HCT116 (cell line): ENCODE measurements at regions not wholly inside any gene's neighbourhood (a gene's known extent, or its start where the extent isn't known, plus 50 kb on each side); places are given as distances from the start of the nearest gene placed in this dataset.

ENCODE experiments used
- ATAC-seq: fragments of 200-7000 bp; cut with Tn5 transposase; 2 replicates; pipeline ENCODE4 v1.9.1; 2020; ENCODE audit warnings: mild to moderate bottlenecking, moderate library complexity
- BruUV-seq: library from RNA; stranded (reverse); fragments of 400-500 nt; replicated peaks from 2 replicates; lab custom pipeline; 2021; lab: Mats Ljungman, UMichigan
- CTCF ChIA-PET: fragments of 300-600 bp; sonication (Branson Sonifier 250); formaldehyde crosslinking; loops from one replicate; lab custom pipeline; 2021; ENCODE audit warnings: antibody characterized with exemption; lab: Charles Lee
- POLR2A ChIA-PET: fragments of 300-600, 350-600 bp; sonication (Branson Sonifier 250); formaldehyde crosslinking; loops from one replicate; lab custom pipeline; 2021; ENCODE audit warnings: antibody characterized with exemption; lab: Charles Lee
- RAD21 ChIA-PET, 2 experiments: fragments of 300-600 bp; sonication (Branson Sonifier 250); formaldehyde crosslinking; loops; one replicate each; lab custom pipeline; 2023; ENCODE audit warnings: low total read pairs in 2 of 2; ENCODE audit not compliant: uncharacterized antibody in 2 of 2, unreplicated experiment in 2 of 2, low non-redundant PET in 1 of 2; lab: Charles Lee
- DNase-seq: peaks from one replicate; pipeline ENCODE4 v3.0.0-alpha.2; 2010; ENCODE audit warnings: low read depth, low spot score
- H2AFZ ChIP-seq: fragments of 200-600 bp; shearing (Covaris generic), sonication (generic); 2 replicates; pipeline ENCODE4 v1.6.1; 2017; ENCODE audit warnings: low read depth, mixed run types, mixed read lengths, antibody characterized with exemption, low read length; ENCODE audit not compliant: poor library complexity, severe bottlenecking
- H3K27ac ChIP-seq: 2 replicates; pipeline ENCODE4 v1.5.1; 2012; ENCODE audit warnings: low read depth, low read length
- H3K27me3 ChIP-seq: fragments of 200-600 bp; sonication (generic); 2 replicates; pipeline ENCODE4 v1.6.1; 2016; ENCODE audit warnings: mixed run types, low read length, mixed read lengths; ENCODE audit not compliant: insufficient read depth
- H3K36me3 ChIP-seq, 2 experiments: fragments of 200-500 bp in 1 of 2; fragments of 200-600 bp in 1 of 2; sonication (Bioruptor generic) in 1 of 2; sonication (generic) in 1 of 2; 2 replicates each; pipeline versions ENCODE4 v1.5.1 to v1.6.1; 2014 to 2016; ENCODE audit warnings: low read length in 2 of 2, inconsistent platforms in 1 of 2, mixed read lengths in 1 of 2, mixed run types in 1 of 2; ENCODE audit not compliant: insufficient read depth in 2 of 2, control insufficient read depth in 1 of 2
- H3K4me1 ChIP-seq, 2 experiments: fragments of 200-600 bp in 1 of 2; sonication (generic) in 1 of 2; 2 replicates each; pipeline versions ENCODE4 v1.5.1 to v1.6.1; 2012 to 2017; ENCODE audit warnings: low read length in 2 of 2, inconsistent platforms in 1 of 2, mild to moderate bottlenecking in 1 of 2, mixed read lengths in 1 of 2, mixed run types in 1 of 2, moderate library complexity in 1 of 2; ENCODE audit not compliant: insufficient read depth in 2 of 2, control insufficient read depth in 1 of 2
- H3K4me2 ChIP-seq: fragments of 200-600 bp; sonication (generic); 2 replicates; pipeline ENCODE4 v1.6.1; 2017; ENCODE audit warnings: mixed run types, low read length, mixed read lengths
- H3K4me3 ChIP-seq, 2 experiments: fragments of 200-600 bp in 1 of 2; sonication (generic) in 1 of 2; replicated peaks in 1 of 2; 2 replicates each; pipeline ENCODE4 v1.5.1; 2011 to 2016; ENCODE audit warnings: low read length in 2 of 2, control low read depth in 1 of 2, low read depth in 1 of 2, mild to moderate bottlenecking in 1 of 2, mixed read lengths in 1 of 2, mixed run types in 1 of 2
- H3K79me2 ChIP-seq: fragments of 200-600 bp; sonication (generic); 2 replicates; pipeline ENCODE4 v1.6.1; 2017; ENCODE audit warnings: mild to moderate bottlenecking, mixed run types, low read length, moderate library complexity, mixed read lengths; ENCODE audit not compliant: insufficient read depth
- H3K9ac ChIP-seq: fragments of 200-600 bp; sonication (generic); 2 replicates; pipeline ENCODE4 v1.6.1; 2016; ENCODE audit warnings: low read length, mixed read lengths
- H3K9me2 ChIP-seq: fragments of 200-600 bp; sonication (generic), shearing (Covaris generic); 2 replicates; pipeline ENCODE4 v1.6.1; 2017; ENCODE audit warnings: mixed run types, mild to moderate bottlenecking, moderate library complexity; ENCODE audit not compliant: insufficient read depth
- H3K9me3 ChIP-seq, 2 experiments: fragments of 200-500 bp in 1 of 2; fragments of 200-600 bp in 1 of 2; sonication (Bioruptor generic) in 1 of 2; sonication (generic) in 1 of 2; 2 replicates each; pipeline ENCODE4 v1.6.1; 2014 to 2017; ENCODE audit warnings: low read length in 2 of 2, mixed read lengths in 2 of 2, inconsistent platforms in 1 of 2, low read depth in 1 of 2, mild to moderate bottlenecking in 1 of 2, mixed run types in 1 of 2, moderate library complexity in 1 of 2; ENCODE audit not compliant: control insufficient read depth in 1 of 2, insufficient read depth in 1 of 2
- H4K20me1 ChIP-seq: fragments of 200-600 bp; sonication (generic), shearing (Covaris generic); 2 replicates; pipeline ENCODE4 v1.6.1; 2017; ENCODE audit warnings: mixed run types, mild to moderate bottlenecking, moderate library complexity; ENCODE audit not compliant: insufficient read depth
- ATF3 ChIP-seq: IDR thresholded peaks from 2 replicates; pipeline ENCODE4 v1.6.1; 2012
- CEBPB ChIP-seq: IDR thresholded peaks from 2 replicates; pipeline ENCODE4 v1.6.1; 2012; ENCODE audit warnings: low read depth
- CTCF ChIP-seq, 3 experiments: fragments of 200-600 bp in 1 of 3; sonication (generic) in 1 of 3; IDR thresholded peaks in 2 of 3; conservative IDR thresholded peaks in 1 of 3; 2 replicates each; pipeline ENCODE4 v1.5.1; 2012 to 2017; ENCODE audit warnings: low read depth in 2 of 3, low read length in 2 of 3, antibody characterized with exemption in 1 of 3, borderline replicate concordance in 1 of 3, control low read depth in 1 of 3, mild to moderate bottlenecking in 1 of 3, mixed read lengths in 1 of 3, mixed run types in 1 of 3, moderate library complexity in 1 of 3; ENCODE audit not compliant: insufficient read depth in 1 of 3
- EGR1 ChIP-seq: IDR thresholded peaks from 2 replicates; pipeline ENCODE4 v1.6.1; 2012; ENCODE audit warnings: low read depth
- ELF1 ChIP-seq: IDR thresholded peaks from 2 replicates; pipeline ENCODE4 v1.6.1; 2012; ENCODE audit warnings: low read depth, borderline replicate concordance
- EZH2 ChIP-seq: fragments of 200-600 bp; sonication (generic); IDR thresholded peaks from 2 replicates; pipeline ENCODE4 v1.6.1; 2017; ENCODE audit warnings: antibody characterized with exemption, mixed run types
- EZH2phosphoT487 ChIP-seq: fragments of 200-600 bp; IDR thresholded peaks from 2 replicates; pipeline ENCODE4 v1.6.1; 2018; ENCODE audit warnings: antibody characterized with exemption, borderline replicate concordance
- FOSL1 ChIP-seq: IDR thresholded peaks from 2 replicates; pipeline ENCODE4 v1.6.1; 2012; ENCODE audit warnings: low read depth
- MAX ChIP-seq: IDR thresholded peaks from 2 replicates; pipeline ENCODE4 v1.6.1; 2012
- POLR2A ChIP-seq: IDR thresholded peaks from 2 replicates; pipeline ENCODE4 v1.7.0; 2011; ENCODE audit warnings: borderline replicate concordance; ENCODE audit not compliant: insufficient read depth, insufficient read length; ENCODE audit errors: extremely low read depth
- POLR2AphosphoS5 ChIP-seq: IDR thresholded peaks from 2 replicates; pipeline ENCODE4 v1.6.1; 2011; ENCODE audit warnings: mild to moderate bottlenecking, low read depth, low read length, moderate library complexity
- RAD21 ChIP-seq: IDR thresholded peaks from 2 replicates; pipeline ENCODE4 v1.6.1; 2012; ENCODE audit warnings: low read depth, mild to moderate bottlenecking
- REST ChIP-seq: IDR thresholded peaks from 2 replicates; pipeline ENCODE4 v1.6.1; 2012; ENCODE audit warnings: low read depth
- SIN3A ChIP-seq: IDR thresholded peaks from 2 replicates; pipeline ENCODE4 v1.6.1; 2012; ENCODE audit warnings: low read depth
- SP1 ChIP-seq: IDR thresholded peaks from 2 replicates; pipeline ENCODE4 v1.6.1; 2012; ENCODE audit warnings: low read depth
- SRF ChIP-seq: IDR thresholded peaks from 2 replicates; pipeline ENCODE4 v1.6.1; 2012; ENCODE audit warnings: low read depth
- TCF7L2 ChIP-seq: IDR thresholded peaks from 2 replicates; pipeline ENCODE4 v1.7.0; 2011; ENCODE audit warnings: borderline replicate concordance, inconsistent platforms; ENCODE audit not compliant: insufficient read depth, insufficient read length; ENCODE audit errors: extremely low read depth
- YY1 ChIP-seq: IDR thresholded peaks from 2 replicates; pipeline ENCODE4 v1.6.1; 2011; ENCODE audit warnings: low read length, low read depth, moderate library complexity, mild to moderate bottlenecking; ENCODE audit not compliant: insufficient replicate concordance; ENCODE audit errors: extremely low read depth
- ZFX ChIP-seq: fragments of 450-650 bp; IDR thresholded peaks from 2 replicates; pipeline ENCODE4 v1.6.1; 2017
- ZNF274 ChIP-seq: fragments of 200-500 bp; sonication (Bioruptor generic); IDR thresholded peaks from 2 replicates; pipeline ENCODE4 v1.6.1; 2014; ENCODE audit warnings: mild to moderate bottlenecking, low read depth, low read length, inconsistent platforms
- intact Hi-C: fragments of 100-400 bp; cut with micrococcal nuclease; formaldehyde crosslinking; loops from 2 replicates; pipeline ENCODE4 v1.10.0; 2022

GRCh38 chr14:94882401-94882800, 112.5 kb upstream of the GSC start (continued):
- TF ChIP-seq TCF7L2 (no peak), MAX (no peak), CEBPB (no peak), FOSL1 (no peak), EZH2 (no peak), ATF3 (no peak), EGR1 (no peak), ZFX (no peak), ZNF274 (no peak), YY1 (no peak), SIN3A (no peak)

- no TSS peak for BruUV-seq
- no peaks in the 10 kb centered on the region for H3K4me1 ChIP-seq
- H3K4me3 ChIP-seq = no peak overlapping the region
- DNase-seq = no peak
- no peaks in the 10 kb centered on the region for H3K9me3 ChIP-seq
- H3K4me2 ChIP-seq = no peak overlapping the region
- no peaks in the 10 kb centered on the region for H3K36me3 ChIP-seq
- H2AFZ ChIP-seq = no peak overlapping the region
- H3K9ac ChIP-seq = no peak overlapping the region
- ChIA-PET POLR2A (no interaction called here), RAD21 (no interaction called here), CTCF (no interaction called here)
- H3K79me2 ChIP-seq = no peaks in the 10 kb centered on the region
- H3K27ac ChIP-seq = no peak overlapping the region
- H4K20me1 ChIP-seq = no peaks in the 10 kb centered on the region
- ATAC-seq = no peak
- no peaks in the 10 kb centered on the region for H3K9me2 ChIP-seq
- TF ChIP-seq RAD21 (no peak), ATF3 (no peak), SRF (no peak), EZH2phosphoT487 (no peak), EZH2 (no peak), CTCF (IDR thresholded peaks at IDR 0.05 in 2 of 3, conservative IDR thresholded peaks at IDR 0.05 in 1 of 3; ENCODE audit: borderline replicate concordance in 1 of 3, insufficient read depth in 1 of 3, low read depth in 2 of 3, low read length in 2 of 3) (no peak), YY1 (no peak), ELF1 (no peak), REST (no peak), SIN3A (no peak), SP1 (no peak), ZNF274 (no peak), FOSL1 (no peak), MAX (no peak), POLR2A (no peak), POLR2AphosphoS5 (no peak), TCF7L2 (no peak)
- H3K27me3 ChIP-seq = peaks cover 13% of the 10 kb centered on the region
- intact Hi-C loops = no loop called here
Observed at GRCh38 chr14:94880876-94881275, 111.0 kb upstream of the GSC start.
